ENCODE measurements at regions not wholly inside any gene's neighbourhood (a gene's known extent, or its start where the extent isn't known, plus 50 kb on each side); places are given as distances from the start of the nearest gene placed in this dataset.

DNA sequence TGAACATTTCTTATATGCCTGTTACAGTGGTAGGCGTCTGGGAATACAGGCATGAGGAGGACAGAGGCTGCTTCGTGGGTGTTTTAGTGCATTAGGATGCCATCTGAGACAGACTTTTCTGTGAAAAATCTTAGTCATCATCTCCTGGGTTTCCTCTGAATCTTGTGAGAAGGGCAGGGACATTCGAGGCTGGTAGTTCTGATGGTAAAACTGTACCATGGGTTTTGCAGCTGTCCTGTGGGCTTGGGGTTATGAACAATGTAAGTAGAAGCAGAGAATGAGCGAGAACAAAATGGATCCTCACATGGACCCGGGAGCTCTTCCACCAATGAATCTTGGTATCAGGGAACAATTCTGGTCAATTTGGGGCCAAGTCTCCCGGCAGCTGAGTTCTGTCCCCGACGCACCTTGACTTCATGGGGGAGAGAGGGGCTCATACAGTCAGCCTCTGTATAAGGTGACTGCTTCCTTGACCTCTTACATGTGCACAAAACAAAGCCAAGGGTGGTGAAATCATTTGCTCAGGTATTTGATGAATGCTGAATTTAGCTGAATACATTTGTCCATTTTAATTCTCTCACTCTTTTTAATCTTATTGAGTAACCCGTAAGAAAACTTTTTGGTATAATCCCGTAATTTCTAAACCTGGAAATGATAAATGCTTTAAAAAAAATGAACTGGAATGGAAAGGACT is 63.6 kb upstream of the ERRFI1 start:
- Histone ChIP-seq H3K23ac (ENCODE audit: insufficient read length) (no peak overlapping the region), H3K36me3 (ENCODE audit: control insufficient read depth in 2 of 4, insufficient read depth in 4 of 4, low read length in 3 of 4) (no peaks in the 10 kb centered on the region), H2BK120ac (replicated peaks; ENCODE audit: low read depth, low read length) (no peak overlapping the region), H3K9me3 (ENCODE audit: insufficient read depth in 2 of 2, low read depth in 1 of 2, low read length in 1 of 2) (no peaks in the 10 kb centered on the region), H2BK12ac (ENCODE audit: low read depth, low read length) (no peak overlapping the region), H3K18ac (ENCODE audit: extremely low read depth, low read length) (no peak overlapping the region), H3K14ac (ENCODE audit: insufficient read length) (no peak overlapping the region), H3K27ac (ENCODE audit: low read depth, low read length) (no peak overlapping the region), H4K8ac (ENCODE audit: extremely low read depth, insufficient read depth, low read length) (no peak overlapping the region), H3K23me2 (ENCODE audit: low read depth, low read length) (no peaks in the 10 kb centered on the region; the same call in 1 of the 2 replicates), H3K4ac (replicated peaks; ENCODE audit: insufficient read length, low read depth, low read length) (no peak overlapping the region), H3K9ac (replicated peaks in 1 of 4; ENCODE audit: extremely low read depth in 1 of 4, low read depth in 3 of 4, low read length in 3 of 4) (no peak overlapping the region), H3K79me1 (ENCODE audit: low read depth, low read length) (no peaks in the 10 kb centered on the region), H3K4me2 (ENCODE audit: insufficient read depth in 1 of 2, low read depth in 2 of 2, low read length in 2 of 2) (no peak overlapping the region), H4K5ac (ENCODE audit: insufficient read length, low read depth, low read length) (no peak overlapping the region), H3K79me2 (ENCODE audit: control insufficient read depth in 1 of 2, insufficient read depth in 2 of 2, low read length in 2 of 2) (no peaks in the 10 kb centered on the region), H2AFZ (ENCODE audit: low read length) (no peak overlapping the region), H3K56ac (replicated peaks; ENCODE audit: insufficient read length, low read depth, low read length) (no peak overlapping the region), H2BK5ac (ENCODE audit: low read depth, low read length) (no peak overlapping the region), H3K4me3 (ENCODE audit: extremely low read depth in 1 of 4, insufficient read depth in 2 of 4, low read depth in 3 of 4, low read length in 4 of 4) (no peak overlapping the region), H3K4me1 (replicated peaks in 1 of 4; ENCODE audit: control insufficient read depth in 3 of 4, insufficient read depth in 4 of 4, low read length in 3 of 4) (no peaks in the 10 kb centered on the region), H3K27me3 (replicated peaks in 1 of 4; ENCODE audit: control insufficient read depth in 3 of 4, extremely low read depth in 1 of 4, insufficient read depth in 3 of 4, low read length in 3 of 4) (no peaks in the 10 kb centered on the region), H4K91ac (replicated peaks; ENCODE audit: insufficient read length, low read length) (no peak overlapping the region), H2AK5ac (ENCODE audit: low read depth, low read length) (no peak overlapping the region), H2BK20ac (ENCODE audit: low read length) (no peak overlapping the region), H4K20me1 (replicated peaks in 1 of 2; ENCODE audit: control insufficient read depth in 1 of 2, insufficient read depth in 2 of 2, low read length in 2 of 2) (no peaks in the 10 kb centered on the region), H2BK15ac (ENCODE audit: low read length) (no peak overlapping the region)
- DNase-seq (ENCODE audit: low read depth in 1 of 2, low spot score in 2 of 2) (no peak), FAIRE-seq (no peak)
- CTCF ChIA-PET (ENCODE audit: partially characterized antibody), result interaction anchor here (0.6 kb wide), 1 partner anchor 12 kb away, joined by 3 read pairs; no protein-coding TSS in a partner anchor
- WGBS, 2 experiments (ENCODE audit: extremely low coverage in 1 of 2, insufficient coverage in 1 of 2, insufficient read length in 1 of 2, insufficient replicate concordance in 2 of 2, low coverage in 1 of 2, low lambda C conversion rate in 2 of 2, missing lambda C conversion rate in 1 of 2), result 90% methylated on average over 10 of the region's 10 CpGs; no CpG with 5 or more reads in 1 of the 2 experiments
- no peak for TF ChIP-seq POU5F1 (IDR thresholded peaks at IDR 0.05; ENCODE audit: low read depth, low read length)
- TF ChIP-seq CHD1 (IDR thresholded peaks at IDR 0.05; ENCODE audit: low read depth, low read length), result no peak
- no peak for TF ChIP-seq KDM5A (IDR thresholded peaks at IDR 0.05; ENCODE audit: low read length)
- TF ChIP-seq CEBPB (IDR thresholded peaks at IDR 0.05; ENCODE audit: low read depth, low read length), result no peak
- no peak for TF ChIP-seq EGR1 (IDR thresholded peaks at IDR 0.05; ENCODE audit: borderline replicate concordance, low read depth, low read length)
- POLR2A ChIA-PET (ENCODE audit: partially characterized antibody), result interaction anchor here (0.7 kb wide), 1 partner anchor 65 kb away, joined by 3 read pairs; no protein-coding TSS in a partner anchor

All from H1 (cell line).